ENCODE measurements at regions not wholly inside any gene's neighbourhood (a gene's known extent, or its start where the extent isn't known, plus 50 kb on each side); places are given as distances from the start of the nearest gene placed in this dataset.

GRCh38 chr12:47022296-47022695, 57.1 kb upstream of the PCED1B start:
- no peaks in the 10 kb centered on the region for H3K36me3 Mint-ChIP-seq (ENCODE audit: low read depth)
- no peak for DNase-seq (ENCODE audit: low spot score)
- H3K27ac Mint-ChIP-seq (ENCODE audit: unreplicated experiment), result peak overlapping the region; percentile 76
- H3K4me3 Mint-ChIP-seq (ENCODE audit: unreplicated experiment), result no peak overlapping the region
- H3K4me1 Mint-ChIP-seq (ENCODE audit: low read depth), result peaks cover 32% of the 10 kb centered on the region
- no peak for TF ChIP-seq CTCF (IDR thresholded peaks at IDR 0.05)
- H3K27me3 Mint-ChIP-seq (ENCODE audit: low read depth), result no peaks in the 10 kb centered on the region
- H3K9me3 Mint-ChIP-seq (ENCODE audit: low read depth), result no peaks in the 10 kb centered on the region

GRCh38 chr12:47023311-47023710, 56.1 kb upstream of the PCED1B start:
- no peak overlapping the region for H3K4me3 Mint-ChIP-seq (ENCODE audit: unreplicated experiment)
- TF ChIP-seq CTCF (IDR thresholded peaks at IDR 0.05), result no peak
- no peaks in the 10 kb centered on the region for H3K9me3 Mint-ChIP-seq (ENCODE audit: low read depth)
- peaks cover 24% of the 10 kb centered on the region for H3K4me1 Mint-ChIP-seq (ENCODE audit: low read depth)
- DNase-seq (ENCODE audit: low spot score), result no peak
- peak overlapping the region; percentile 60 for H3K27ac Mint-ChIP-seq (ENCODE audit: unreplicated experiment)
- no peaks in the 10 kb centered on the region for H3K36me3 Mint-ChIP-seq (ENCODE audit: low read depth)
- H3K27me3 Mint-ChIP-seq (ENCODE audit: low read depth), result no peaks in the 10 kb centered on the region

GRCh38 chr12:47023953-47024352, 55.5 kb upstream of the PCED1B start:
- H3K27me3 Mint-ChIP-seq (ENCODE audit: low read depth), result no peaks in the 10 kb centered on the region
- H3K36me3 Mint-ChIP-seq (ENCODE audit: low read depth), result no peaks in the 10 kb centered on the region
- DNase-seq (ENCODE audit: low spot score), result no peak
- no peak overlapping the region for H3K4me3 Mint-ChIP-seq (ENCODE audit: unreplicated experiment)
- no peak for TF ChIP-seq CTCF (IDR thresholded peaks at IDR 0.05)
- H3K9me3 Mint-ChIP-seq (ENCODE audit: low read depth), result no peaks in the 10 kb centered on the region
- peaks cover 22% of the 10 kb centered on the region for H3K4me1 Mint-ChIP-seq (ENCODE audit: low read depth)
- no peak overlapping the region for H3K27ac Mint-ChIP-seq (ENCODE audit: unreplicated experiment)

- Mint-ChIP-seq H3K36me3 (ENCODE audit: low read depth) (no peaks in the 10 kb centered on the region), H3K27ac (ENCODE audit: unreplicated experiment) (no peak overlapping the region), H3K4me1 (ENCODE audit: low read depth) (peaks cover 25% of the 10 kb centered on the region), H3K9me3 (ENCODE audit: low read depth) (no peaks in the 10 kb centered on the region), H3K27me3 (ENCODE audit: low read depth) (no peaks in the 10 kb centered on the region), H3K4me3 (ENCODE audit: unreplicated experiment) (no peak overlapping the region)
- TF ChIP-seq CTCF (IDR thresholded peaks at IDR 0.05), result no peak
- no peak for DNase-seq (ENCODE audit: low spot score)
Observed at GRCh38 chr12:47024463-47024862, 55.0 kb upstream of the PCED1B start.

- Mint-ChIP-seq H3K4me1 (ENCODE audit: low read depth) (peaks cover 26% of the 10 kb centered on the region), H3K27ac (ENCODE audit: unreplicated experiment) (no peak overlapping the region), H3K9me3 (ENCODE audit: low read depth) (no peaks in the 10 kb centered on the region), H3K27me3 (ENCODE audit: low read depth) (no peaks in the 10 kb centered on the region), H3K36me3 (ENCODE audit: low read depth) (no peaks in the 10 kb centered on the region), H3K4me3 (ENCODE audit: unreplicated experiment) (no peak overlapping the region)
- no peak for DNase-seq (ENCODE audit: low spot score)
- no peak for TF ChIP-seq CTCF (IDR thresholded peaks at IDR 0.05)
Observed at GRCh38 chr12:47025349-47025748, 54.1 kb upstream of the PCED1B start.

All from chondrocyte (in vitro differentiated cells).